Mesendoderm (in vitro differentiated cells): ENCODE measurements at regions not wholly inside any gene's neighbourhood (a gene's known extent, or its start where the extent isn't known, plus 50 kb on each side); places are given as distances from the start of the nearest gene placed in this dataset.
"Not testable (repeated sequence)": the region's sequence is repeated elsewhere in the genome, so short reads cannot be mapped to it uniquely, and the experiment has no call there.

Experiments
- DNase-seq: peaks from one replicate; pipeline ENCODE4 v3.0.0; 2013
- H2AK5ac ChIP-seq: 2 replicates; pipeline ENCODE4 v1.6.1; 2013; ENCODE audit warnings: low read length, inconsistent platforms
- H2BK120ac ChIP-seq: 2 replicates; pipeline ENCODE4 v1.6.1; 2013; ENCODE audit warnings: low read depth, mild to moderate bottlenecking, low read length, moderate library complexity, mixed read lengths
- H2BK15ac ChIP-seq: replicated peaks from 2 replicates; pipeline ENCODE4 v1.6.1; 2013; ENCODE audit warnings: low read depth, mild to moderate bottlenecking, moderate library complexity
- H2BK5ac ChIP-seq: 2 replicates; pipeline ENCODE4 v1.6.1; 2013; ENCODE audit warnings: low read length, inconsistent platforms
- H3K18ac ChIP-seq: 2 replicates; pipeline ENCODE4 v1.6.1; 2013; ENCODE audit warnings: mild to moderate bottlenecking, low read length, mixed read lengths
- H3K23ac ChIP-seq: one replicate; pipeline ENCODE4 v1.6.1; 2013; ENCODE audit warnings: low read length
- H3K27ac ChIP-seq: 2 replicates; pipeline ENCODE4 v1.5.1; 2013; ENCODE audit warnings: low read depth, mild to moderate bottlenecking, inconsistent platforms, low read length, moderate library complexity
- H3K27me3 ChIP-seq: 2 replicates; pipeline ENCODE4 v1.6.1; 2013; ENCODE audit warnings: low read length, control low read depth, mild to moderate bottlenecking, inconsistent platforms; ENCODE audit not compliant: insufficient read depth, poor library complexity
- H3K36me3 ChIP-seq: 2 replicates; pipeline ENCODE4 v1.6.1; 2013; ENCODE audit warnings: low read length, inconsistent platforms; ENCODE audit not compliant: control insufficient read depth, insufficient read depth
- H3K4ac ChIP-seq: one replicate; pipeline ENCODE4 v1.6.1; 2013; ENCODE audit warnings: low read depth, mild to moderate bottlenecking, low read length, moderate library complexity
- H3K4me1 ChIP-seq: 2 replicates; pipeline ENCODE4 v1.6.1; 2013; ENCODE audit warnings: low read depth, low read length, inconsistent platforms; ENCODE audit not compliant: control insufficient read depth
- H3K4me2 ChIP-seq: 2 replicates; pipeline ENCODE4 v1.6.1; 2013; ENCODE audit warnings: low read length
- H3K4me3 ChIP-seq: 2 replicates; pipeline ENCODE4 v1.5.1; 2013; ENCODE audit warnings: mild to moderate bottlenecking, low read length
- H3K56ac ChIP-seq: one replicate; pipeline ENCODE4 v1.6.1; 2013; ENCODE audit warnings: low read length
- H3K79me1 ChIP-seq: 2 replicates; pipeline ENCODE4 v1.6.1; 2013; ENCODE audit warnings: low read length, inconsistent platforms
- H3K79me2 ChIP-seq: 2 replicates; pipeline ENCODE4 v1.6.1; 2013; ENCODE audit warnings: mild to moderate bottlenecking, low read length; ENCODE audit not compliant: control insufficient read depth, insufficient read depth
- H3K9ac ChIP-seq: 2 replicates; pipeline ENCODE4 v1.6.1; 2013; ENCODE audit warnings: low read length, inconsistent platforms
- H4K5ac ChIP-seq: one replicate; pipeline ENCODE4 v1.6.1; 2013; ENCODE audit warnings: low read length
- H4K8ac ChIP-seq: one replicate; pipeline ENCODE4 v1.6.1; 2013; ENCODE audit warnings: low read depth, mild to moderate bottlenecking, control low read depth, low read length, moderate library complexity
- WGBS: extraction: QIAGEN DNeasy Blood & Tissue Kit; methylation state at CpG from one replicate; pipeline ENCODE4 v1.1.7; 2013; ENCODE audit warnings: low lambda C conversion rate, missing lambda C conversion rate; ENCODE audit not compliant: insufficient coverage; ENCODE audit errors: extremely low coverage; 5-methylcytosine and 5-hydroxymethylcytosine counted together

DNA sequence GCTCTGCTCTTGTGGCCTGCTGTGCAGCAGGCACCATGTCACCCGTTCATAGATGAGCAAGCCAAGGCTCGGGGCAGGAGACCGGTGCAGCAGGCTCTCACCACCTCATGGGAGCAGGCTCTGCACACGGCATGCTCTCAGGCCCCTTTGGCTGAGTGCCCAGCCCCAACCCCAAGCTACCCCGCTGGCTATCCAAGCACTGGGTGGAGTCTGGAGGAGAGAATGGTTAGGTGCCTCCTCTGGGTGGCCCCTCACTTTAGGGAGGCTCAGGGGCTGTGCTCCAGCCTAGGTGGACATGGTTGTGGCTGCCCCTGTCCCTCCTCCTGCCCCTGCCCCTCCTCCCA is 199.9 kb downstream of the IGLL1 start:
- H2BK120ac ChIP-seq, result no peak overlapping the region
- no peak for DNase-seq
- H3K4me3 ChIP-seq, result no peak overlapping the region
- no peak overlapping the region for H2AK5ac ChIP-seq
- no peaks in the 10 kb centered on the region for H3K79me1 ChIP-seq
- no peak overlapping the region for H2BK5ac ChIP-seq
- no peak overlapping the region for H3K18ac ChIP-seq
- H3K4ac ChIP-seq, result no peak overlapping the region
- H3K23ac ChIP-seq, result no peak overlapping the region
- peaks cover 5% of the 10 kb centered on the region for H3K4me1 ChIP-seq
- no peak overlapping the region for H4K5ac ChIP-seq
- H3K27me3 ChIP-seq, result no peaks in the 10 kb centered on the region
- no peak overlapping the region for H2BK15ac ChIP-seq
- no peaks in the 10 kb centered on the region for H3K79me2 ChIP-seq
- no peak overlapping the region for H3K56ac ChIP-seq
- no peak overlapping the region for H4K8ac ChIP-seq
- H3K27ac ChIP-seq, result no peak overlapping the region
- no peak overlapping the region for H3K4me2 ChIP-seq
- no CpG with 5 or more reads among the region's 5 CpGs for WGBS
- no peak overlapping the region for H3K9ac ChIP-seq
- no peaks in the 10 kb centered on the region for H3K36me3 ChIP-seq

DNA sequence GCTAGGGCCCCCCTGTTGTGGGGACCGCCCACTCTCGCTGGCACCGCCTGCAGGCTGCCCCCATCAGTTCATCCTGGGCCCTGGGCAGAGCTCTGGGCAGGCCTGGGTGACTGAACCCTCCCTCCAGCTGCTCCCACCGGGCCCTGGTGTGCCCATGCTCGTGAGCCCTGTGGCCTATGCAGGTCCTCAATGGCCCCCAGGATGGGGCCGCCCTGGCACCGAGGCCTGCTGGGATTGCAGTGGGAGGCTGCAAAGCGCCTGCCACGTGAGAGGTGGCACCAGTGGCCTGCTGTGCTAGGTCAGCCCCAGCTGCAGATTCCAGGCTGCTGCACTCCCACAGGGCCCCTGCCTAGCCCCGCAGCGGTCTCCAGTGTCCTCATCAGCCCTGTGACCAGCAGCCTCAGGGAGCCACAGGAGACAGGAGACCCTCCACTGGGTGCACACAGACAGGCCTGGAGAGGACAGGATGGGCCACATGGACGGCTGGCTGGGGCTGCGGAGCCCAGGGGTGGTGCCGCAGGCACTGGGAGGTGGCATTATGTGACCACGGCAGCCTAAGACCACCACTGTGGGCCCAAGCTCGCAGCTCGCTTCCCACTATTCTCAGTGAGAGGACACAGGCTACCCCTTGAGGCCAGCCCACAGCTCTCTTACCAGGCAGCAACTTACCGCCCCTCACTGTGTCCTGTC is 199.4 kb downstream of the BCR start:
- H3K56ac ChIP-seq, H3K9ac ChIP-seq, H2BK15ac ChIP-seq, H4K5ac ChIP-seq, H2BK5ac ChIP-seq, H3K27ac ChIP-seq, H3K36me3 ChIP-seq, H3K4me3 ChIP-seq, H3K79me2 ChIP-seq, H3K18ac ChIP-seq, H3K4ac ChIP-seq, H3K23ac ChIP-seq, H4K8ac ChIP-seq, H3K4me2 ChIP-seq, H3K79me1 ChIP-seq, H2AK5ac ChIP-seq, H3K27me3 ChIP-seq, H3K4me1 ChIP-seq, H2BK120ac ChIP-seq, DNase-seq: not testable (repeated sequence)
- whole genome bisulfite sequencing, result no CpG with 5 or more reads among the region's 18 CpGs

DNA sequence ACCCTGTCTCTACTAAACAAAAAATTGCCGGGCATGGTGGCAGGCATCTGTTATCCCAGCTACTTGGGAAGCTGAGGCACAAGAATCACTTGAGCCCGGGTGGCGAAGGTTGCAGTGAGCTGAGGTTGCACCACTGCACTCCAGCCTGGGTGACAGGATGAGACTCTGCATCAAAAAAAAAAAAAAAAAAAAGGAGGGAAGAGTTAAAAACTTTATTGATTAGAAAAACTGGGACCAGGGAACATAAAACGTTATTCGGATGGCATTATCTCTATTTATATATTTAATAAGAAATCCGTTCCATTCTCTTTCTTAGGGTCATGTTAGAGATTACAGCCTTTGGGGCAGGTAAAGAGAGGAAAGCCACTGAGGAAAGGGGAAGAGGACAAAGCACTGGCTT is 197.5 kb downstream of the BCR start:
- no peak overlapping the region for H2BK15ac ChIP-seq
- H3K18ac ChIP-seq, result no peak overlapping the region
- no peak overlapping the region for H3K56ac ChIP-seq
- no peak overlapping the region for H4K8ac ChIP-seq
- H3K23ac ChIP-seq, result no peak overlapping the region
- DNase-seq, result no peak
- H3K9ac ChIP-seq, result no peak overlapping the region
- H3K79me1 ChIP-seq, result no peaks in the 10 kb centered on the region
- no peak overlapping the region for H3K4me2 ChIP-seq
- no peaks in the 10 kb centered on the region for H3K27me3 ChIP-seq
- no peak overlapping the region for H2BK5ac ChIP-seq
- WGBS, result no CpG with 5 or more reads among the region's 6 CpGs
- no peak overlapping the region for H3K27ac ChIP-seq
- H3K4me1 ChIP-seq, result peaks cover 2% of the 10 kb centered on the region
- no peak overlapping the region for H3K4ac ChIP-seq
- no peak overlapping the region for H3K4me3 ChIP-seq
- no peak overlapping the region for H2AK5ac ChIP-seq
- no peaks in the 10 kb centered on the region for H3K79me2 ChIP-seq
- no peak overlapping the region for H2BK120ac ChIP-seq
- no peaks in the 10 kb centered on the region for H3K36me3 ChIP-seq
- H4K5ac ChIP-seq, result no peak overlapping the region

DNA sequence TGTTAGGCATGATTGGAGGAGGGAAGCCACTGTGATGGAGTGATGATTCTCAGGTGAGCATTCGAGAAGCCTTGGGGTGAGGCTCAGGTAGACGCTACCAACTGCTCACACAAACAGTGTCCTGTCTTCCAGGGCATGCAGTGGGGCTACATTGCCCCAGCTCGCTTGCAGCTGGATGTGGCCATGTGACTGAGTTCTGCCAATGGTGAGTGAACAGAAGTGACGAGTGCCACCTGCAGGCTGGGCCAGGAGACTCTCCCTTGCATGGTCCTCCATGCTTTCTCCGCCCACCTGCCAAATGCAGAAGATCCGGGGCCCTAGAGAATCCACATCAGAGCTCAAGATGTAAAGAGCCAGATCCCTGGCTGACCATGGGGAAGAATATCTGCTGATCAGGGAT is 195.9 kb downstream of the BCR start:
- no peak overlapping the region for H2BK15ac ChIP-seq
- peak; percentile 79 for DNase-seq
- H2AK5ac ChIP-seq, result no peak overlapping the region
- no peak overlapping the region for H3K56ac ChIP-seq
- H3K4ac ChIP-seq, result no peak overlapping the region
- H3K4me2 ChIP-seq, result no peak overlapping the region
- no peak overlapping the region for H4K5ac ChIP-seq
- no peak overlapping the region for H2BK5ac ChIP-seq
- no peak overlapping the region for H4K8ac ChIP-seq
- no peak overlapping the region for H3K4me3 ChIP-seq
- H3K27me3 ChIP-seq, result no peaks in the 10 kb centered on the region
- no peak overlapping the region for H3K23ac ChIP-seq
- no CpG with 5 or more reads among the region's 6 CpGs for WGBS
- H3K79me1 ChIP-seq, result no peaks in the 10 kb centered on the region
- H3K18ac ChIP-seq, result no peak overlapping the region
- H3K4me1 ChIP-seq, result no peaks in the 10 kb centered on the region
- no peak overlapping the region for H2BK120ac ChIP-seq
- no peak overlapping the region for H3K27ac ChIP-seq
- no peaks in the 10 kb centered on the region for H3K36me3 ChIP-seq
- no peaks in the 10 kb centered on the region for H3K79me2 ChIP-seq
- no peak overlapping the region for H3K9ac ChIP-seq

DNA sequence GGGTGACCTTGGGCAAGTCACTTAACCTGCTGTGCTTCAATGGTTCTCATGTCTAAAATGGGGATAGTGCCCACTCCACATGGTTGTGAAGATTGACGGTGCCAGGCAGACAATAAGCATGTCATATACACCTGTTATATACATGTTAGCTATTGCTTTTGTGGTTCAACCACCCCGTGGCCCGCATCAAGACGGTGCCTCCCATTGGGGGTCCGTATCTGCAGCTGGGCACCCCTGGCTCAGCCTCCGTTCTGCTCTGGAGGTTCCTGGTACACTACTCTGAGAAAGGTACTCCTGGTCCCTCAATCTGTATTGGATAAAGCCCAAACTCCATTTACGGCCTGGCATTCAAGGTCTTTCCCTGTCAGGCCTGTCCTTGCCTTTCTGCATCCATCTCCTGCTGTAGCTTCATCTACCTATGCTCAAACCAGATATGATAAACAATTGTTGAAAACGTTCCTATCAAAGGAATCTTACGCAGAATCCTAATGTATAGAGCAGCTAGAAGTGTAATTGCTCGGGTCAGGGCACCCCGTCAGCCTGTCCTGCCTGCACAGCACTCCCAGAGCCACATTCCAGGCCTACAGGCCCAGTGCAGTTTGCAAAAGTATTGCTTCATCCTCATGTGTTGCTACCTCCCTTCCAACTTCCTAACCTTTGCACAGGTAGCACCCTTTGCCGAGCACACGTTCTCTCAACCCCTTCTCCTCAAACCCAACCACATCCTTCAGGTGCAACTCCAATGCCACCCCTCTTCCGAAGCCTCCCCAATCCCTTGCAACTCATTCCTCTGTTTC is 194.9 kb downstream of the BCR start:
- Histone ChIP-seq H3K18ac (no peak overlapping the region), H3K9ac (no peak overlapping the region), H3K56ac (no peak overlapping the region), H4K5ac (no peak overlapping the region), H3K4me3 (no peak overlapping the region), H3K36me3 (no peaks in the 10 kb centered on the region), H3K4me2 (no peak overlapping the region), H3K27ac (no peak overlapping the region), H2AK5ac (no peak overlapping the region), H3K23ac (no peak overlapping the region), H2BK5ac (no peak overlapping the region), H3K4me1 (no peaks in the 10 kb centered on the region), H3K79me1 (no peaks in the 10 kb centered on the region), H3K27me3 (peaks cover under 1% of the 10 kb centered on the region), H3K4ac (no peak overlapping the region), H4K8ac (no peak overlapping the region), H3K79me2 (no peaks in the 10 kb centered on the region), H2BK15ac (no peak overlapping the region), H2BK120ac (no peak overlapping the region)
- DNase-seq, result no peak
- WGBS, result no CpG with 5 or more reads among the region's 14 CpGs
